GM21390 (cell line): ENCODE measurements at regions not wholly inside any gene's neighbourhood (a gene's known extent, or its start where the extent isn't known, plus 50 kb on each side); places are given as distances from the start of the nearest gene placed in this dataset.
"Not testable (repeated sequence)": the region's sequence is repeated elsewhere in the genome, so short reads cannot be mapped to it uniquely, and the experiment has no call there.

ENCODE experiments used
- ATAC-seq: cut with Tn5 transposase; IDR thresholded peaks from one replicate; pipeline ENCODE4 v1.9.1; 2021; ENCODE audit not compliant: unreplicated experiment

- ATAC-seq, result no peak
Observed at GRCh38 chr6:140806431-140806830, 1326.3 kb upstream of the GJE1 start.

GRCh38 chr6:140794544-140794943 lies 1338.2 kb upstream of the GJE1 start:
- no peak for ATAC-seq

- ATAC-seq, result no peak
Observed at GRCh38 chr6:140790109-140790508, 1342.6 kb upstream of the GJE1 start.

- no peak for ATAC-seq
Observed at GRCh38 chr6:140789466-140789865, 1343.3 kb upstream of the GJE1 start.

- no peak for ATAC-seq
Observed at GRCh38 chr6:140785926-140786325, 1346.8 kb upstream of the GJE1 start.

GRCh38 chr6:140784573-140784972 lies 1348.2 kb upstream of the GJE1 start:
- ATAC-seq, result no peak

- not testable (repeated sequence) for ATAC-seq
Observed at GRCh38 chr6:140783504-140783903, 1349.2 kb upstream of the GJE1 start.

GRCh38 chr6:140782941-140783340 lies 1349.8 kb upstream of the GJE1 start:
- ATAC-seq, result no peak

GRCh38 chr6:140779991-140780596 lies 1352.6 kb upstream of the GJE1 start:
- ATAC-seq, result no peak

GRCh38 chr6:140779341-140779740 lies 1353.4 kb upstream of the GJE1 start:
- ATAC-seq, result no peak

GRCh38 chr6:140777780-140778179 lies 1354.9 kb upstream of the GJE1 start:
- no peak for ATAC-seq

- ATAC-seq, result no peak
Observed at GRCh38 chr6:140775061-140775460, 1357.7 kb upstream of the GJE1 start.

- peak; percentile 100 for ATAC-seq
Observed at GRCh38 chr6:140774080-140774505, 1358.6 kb upstream of the GJE1 start.

- ATAC-seq, result no peak
Observed at GRCh38 chr6:140773276-140773675, 1359.4 kb upstream of the GJE1 start.

GRCh38 chr6:140772576-140772975 lies 1360.1 kb upstream of the GJE1 start:
- no peak for ATAC-seq

GRCh38 chr6:140768133-140768532 lies 1364.6 kb upstream of the GJE1 start:
- ATAC-seq, result no peak

GRCh38 chr6:140766999-140767398 lies 1365.7 kb upstream of the GJE1 start:
- ATAC-seq, result no peak

- no peak for ATAC-seq
Observed at GRCh38 chr6:140758169-140758877, 1374.4 kb upstream of the GJE1 start.

- no peak for ATAC-seq
Observed at GRCh38 chr6:140752234-140752633, 1377.8 kb upstream of the CITED2 start.

- no peak for ATAC-seq
Observed at GRCh38 chr6:140747114-140747513, 1372.7 kb upstream of the CITED2 start.

GRCh38 chr6:140744659-140745320 lies 1370.3 kb upstream of the CITED2 start:
- peak; percentile 76 for ATAC-seq

- ATAC-seq, result no peak
Observed at GRCh38 chr6:140736231-140736630, 1361.8 kb upstream of the CITED2 start.
